SH-SY5Y (cell line): ENCODE measurements at regions not wholly inside any gene's neighbourhood (a gene's known extent, or its start where the extent isn't known, plus 50 kb on each side); places are given as distances from the start of the nearest gene placed in this dataset.

ENCODE experiments used
- GATA2 ChIP-seq: IDR thresholded peaks from 2 replicates; pipeline ENCODE4 v1.6.1; 2011; ENCODE audit warnings: mild to moderate bottlenecking, low read depth, low read length
- GATA3 ChIP-seq: IDR thresholded peaks from 2 replicates; pipeline ENCODE4 v1.6.1; 2011; ENCODE audit warnings: low read depth, mild to moderate bottlenecking, low read length, moderate library complexity

DNA sequence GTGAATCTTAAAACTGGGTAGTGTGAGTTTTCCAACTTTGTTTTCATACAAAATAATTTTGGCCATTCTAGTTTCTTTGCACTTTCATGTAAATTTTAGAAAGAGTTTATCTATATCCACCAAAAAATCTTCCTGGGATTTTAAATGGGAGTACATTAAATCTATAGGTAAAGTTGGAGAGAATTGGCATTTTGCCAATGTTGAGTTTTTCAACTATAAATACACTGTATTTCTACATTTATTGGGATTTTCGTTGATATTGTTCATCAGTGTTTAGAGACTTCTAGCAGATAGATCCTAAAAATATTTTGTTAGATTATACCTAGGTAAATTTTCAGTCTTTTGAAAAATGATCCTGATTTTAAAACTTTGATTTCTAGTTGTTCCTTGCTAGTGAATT, 83.1 kb upstream of the CCDC54 start:
- no peak for TF ChIP-seq GATA3
- TF ChIP-seq GATA2, result no peak
